ENCODE measurements at regions not wholly inside any gene's neighbourhood (a gene's known extent, or its start where the extent isn't known, plus 50 kb on each side); places are given as distances from the start of the nearest gene placed in this dataset.

GRCh38 chr2:126774290-126774689, 118.3 kb downstream of the GYPC start:
- TF ChIP-seq POLR2AphosphoS5 (IDR thresholded peaks at IDR 0.05) (no peak), CTCF (IDR thresholded peaks at IDR 0.05 in 8 of 11, conservative IDR thresholded peaks at IDR 0.05 in 3 of 11) (no peak), POLR2A (IDR thresholded peaks at IDR 0.05) (no peak)
- H3K4me1 ChIP-seq = peaks cover 0 to 20% (median 6%) of the 10 kb centered on the region in 6 donors
- WGBS, 5 donors = 93 to 97% (median 95%) methylated on average over 6 of the region's 6 CpGs

GRCh38 chr2:126774761-126775160, 118.8 kb downstream of the GYPC start:
- peaks cover 0 to 20% (median 0%) of the 10 kb centered on the region in 7 donors for H3K27me3 ChIP-seq (replicated peaks in 1 of 7)
- TF ChIP-seq CTCF (IDR thresholded peaks at IDR 0.05 in 8 of 11, conservative IDR thresholded peaks at IDR 0.05 in 3 of 11) = no peak
- TF ChIP-seq POLR2A (IDR thresholded peaks at IDR 0.05) = no peak
- no peak for TF ChIP-seq POLR2AphosphoS5 (IDR thresholded peaks at IDR 0.05)
- no peak overlapping the region for H3K4me3 ChIP-seq
- H3K36me3 ChIP-seq = no peaks in the 10 kb centered on the region
- WGBS, 5 donors = 79 to 92% (median 91%) methylated on average over 7 of the region's 7 CpGs
- peaks cover 0 to 20% (median 6%) of the 10 kb centered on the region in 6 donors for H3K4me1 ChIP-seq
- no peak overlapping the region for H3K27ac ChIP-seq
- intact Hi-C loops (cut with DNase I; ENCODE audit: low total_unique reads) = loop anchor here (10.0 kb wide), 1 partner anchor 1030 kb away; no protein-coding TSS in a partner anchor
- peak; percentile 50 for DNase-seq
- no peaks in the 10 kb centered on the region for H3K9me3 ChIP-seq

More at GRCh38 chr2:126774290-126774689, 118.3 kb downstream of the GYPC start:
- Histone ChIP-seq H3K27me3 (replicated peaks in 1 of 7) (peaks cover 0 to 15% (median 0%) of the 10 kb centered on the region in 7 donors), H3K36me3 (no peaks in the 10 kb centered on the region), H3K4me3 (no peak overlapping the region), H3K27ac (no peak overlapping the region), H3K9me3 (no peaks in the 10 kb centered on the region)
- intact Hi-C loops (cut with DNase I; ENCODE audit: low total_unique reads) = loop anchor here (10.0 kb wide), 1 partner anchor 1029 kb away; no protein-coding TSS in a partner anchor
- peak; percentile 16 for DNase-seq

- peak; percentile 59 for DNase-seq
- TF ChIP-seq CTCF (IDR thresholded peaks at IDR 0.05 in 8 of 11, conservative IDR thresholded peaks at IDR 0.05 in 3 of 11) (no peak), POLR2AphosphoS5 (IDR thresholded peaks at IDR 0.05) (no peak), POLR2A (IDR thresholded peaks at IDR 0.05) (no peak)
- Histone ChIP-seq H3K27me3 (replicated peaks in 1 of 7) (peaks cover 0 to 23% (median 0%) of the 10 kb centered on the region in 7 donors), H3K27ac (no peak overlapping the region), H3K4me1 (peaks cover 0 to 20% (median 6%) of the 10 kb centered on the region in 6 donors), H3K4me3 (no peak overlapping the region), H3K9me3 (no peaks in the 10 kb centered on the region), H3K36me3 (no peaks in the 10 kb centered on the region)
- intact Hi-C loops (cut with DNase I; ENCODE audit: low total_unique reads) = loop anchor here (10.0 kb wide), 1 partner anchor 1031 kb away; no protein-coding TSS in a partner anchor
- WGBS, 5 donors = 81 to 89% (median 85%) methylated on average over 10 of the region's 10 CpGs
Observed at GRCh38 chr2:126775300-126775985, 119.5 kb downstream of the GYPC start.

- H3K27me3 ChIP-seq (replicated peaks in 1 of 7) = peaks cover 0 to 24% (median 0%) of the 10 kb centered on the region in 7 donors
- H3K36me3 ChIP-seq = no peaks in the 10 kb centered on the region
- peak; percentile 76 for DNase-seq
- peaks cover 0 to 20% (median 6%) of the 10 kb centered on the region in 6 donors for H3K4me1 ChIP-seq
- TF ChIP-seq CTCF (IDR thresholded peaks at IDR 0.05 in 8 of 11, conservative IDR thresholded peaks at IDR 0.05 in 3 of 11) = no peak
- TF ChIP-seq POLR2A (IDR thresholded peaks at IDR 0.05) = no peak
- TF ChIP-seq POLR2AphosphoS5 (IDR thresholded peaks at IDR 0.05) = no peak
- peak overlapping the region; percentile 34 to 80 (median 52) for H3K4me3 ChIP-seq
- WGBS, 5 donors = 30 to 81% (median 34%) methylated on average over 3 to 9 of the region's 9 CpGs
- intact Hi-C loops (cut with DNase I; ENCODE audit: low total_unique reads) = loop anchor here (2.0 to 10.0 kb wide), 2 partner anchors 247 to 1031 kb away; no protein-coding TSS in a partner anchor
- H3K9me3 ChIP-seq = no peaks in the 10 kb centered on the region
- peak overlapping the region in 4 of 8 donors; percentile 59 to 80 (median 76) for H3K27ac ChIP-seq
Observed at GRCh38 chr2:126776255-126776654, 120.3 kb downstream of the GYPC start.
